ENCODE measurements at regions not wholly inside any gene's neighbourhood (a gene's known extent, or its start where the extent isn't known, plus 50 kb on each side); places are given as distances from the start of the nearest gene placed in this dataset.

- TF ChIP-seq CTCF (IDR thresholded peaks at IDR 0.05; ENCODE audit: low read depth, low read length) (no peak), EZH2phosphoT487 (IDR thresholded peaks at IDR 0.05; ENCODE audit: low read depth) (no peak)
These were observed 57.1 kb upstream of the FSTL4 start for GRCh38 chr5:133669472-133669871.

All from OCI-LY3 (cell line).